ENCODE measurements at regions not wholly inside any gene's neighbourhood (a gene's known extent, or its start where the extent isn't known, plus 50 kb on each side); places are given as distances from the start of the nearest gene placed in this dataset.
A peak's percentile ranks its signal among the peaks of the same experiment; 100 is the strongest.

- DNase-seq = no peak
These were observed 66.9 kb upstream of the SFMBT2 start for GRCh38 chr10:7477538-7478334.

DNA sequence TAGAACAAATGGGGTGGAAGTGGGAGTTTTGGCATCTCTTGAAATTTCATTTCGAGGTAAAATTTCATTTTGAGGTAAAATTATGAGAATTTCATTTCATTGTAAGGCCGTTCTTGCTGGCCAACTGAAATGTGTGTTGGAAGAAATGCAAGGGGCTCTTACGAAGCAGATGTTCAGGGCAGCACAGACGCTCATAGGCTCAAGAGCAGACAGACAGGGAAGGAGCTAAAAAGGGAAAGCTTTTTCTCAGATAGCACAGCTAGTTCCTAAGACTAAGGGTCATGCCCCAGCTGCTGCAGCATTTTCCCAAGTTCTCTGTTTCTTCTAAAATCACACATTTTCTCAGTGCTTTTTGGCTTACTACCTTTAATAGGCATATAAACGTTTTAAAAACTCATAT is 65.1 kb upstream of the SFMBT2 start:
- peak; percentile 32 to 54 (median 46) for DNase-seq

DNA sequence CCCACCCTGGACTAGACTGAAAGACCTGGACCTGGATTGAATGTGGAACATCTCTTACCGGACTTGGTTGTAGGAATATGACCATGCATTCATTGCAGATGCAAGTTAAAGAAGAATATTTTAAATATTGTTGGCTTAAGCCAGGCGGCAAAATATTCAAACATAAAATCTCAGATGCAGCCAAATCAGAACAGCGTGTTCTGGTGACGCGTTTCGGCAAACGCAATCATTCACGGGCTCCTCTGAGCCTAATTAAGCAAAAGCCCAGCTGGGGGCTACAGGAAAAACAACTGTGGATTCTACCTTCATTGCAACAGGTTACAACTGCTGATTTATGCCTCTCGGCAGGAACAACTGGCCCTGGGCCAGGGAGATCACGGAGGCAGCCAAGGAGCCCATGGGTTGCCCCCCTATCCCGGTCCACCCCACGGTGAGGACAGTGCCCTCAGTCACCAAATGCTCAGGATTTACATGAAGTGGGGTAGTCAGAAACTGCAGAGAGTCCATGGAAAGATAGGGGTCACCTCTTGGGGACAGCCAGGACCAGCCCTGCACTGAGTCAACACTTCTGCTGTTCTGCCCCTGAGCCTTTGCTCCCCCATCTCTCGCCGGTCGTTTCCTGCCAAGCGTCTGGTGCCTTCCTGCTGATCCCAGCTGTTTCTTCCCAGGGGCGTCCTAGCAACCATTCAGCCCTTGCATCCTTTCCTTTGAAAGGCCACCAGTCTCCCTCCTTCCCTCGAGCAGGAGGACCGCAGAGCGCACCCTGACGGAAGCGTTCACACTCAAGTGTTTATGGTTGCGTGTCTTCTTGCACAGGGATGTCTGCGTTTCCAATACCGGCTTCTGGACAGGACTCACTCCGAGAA is 64.4 kb upstream of the SFMBT2 start:
- DNase-seq = no peak

GRCh38 chr10:7474388-7474787 is 63.6 kb upstream of the SFMBT2 start:
- no peak for DNase-seq

GRCh38 chr10:7473474-7473873 is 62.6 kb upstream of the SFMBT2 start:
- DNase-seq = no peak

DNA sequence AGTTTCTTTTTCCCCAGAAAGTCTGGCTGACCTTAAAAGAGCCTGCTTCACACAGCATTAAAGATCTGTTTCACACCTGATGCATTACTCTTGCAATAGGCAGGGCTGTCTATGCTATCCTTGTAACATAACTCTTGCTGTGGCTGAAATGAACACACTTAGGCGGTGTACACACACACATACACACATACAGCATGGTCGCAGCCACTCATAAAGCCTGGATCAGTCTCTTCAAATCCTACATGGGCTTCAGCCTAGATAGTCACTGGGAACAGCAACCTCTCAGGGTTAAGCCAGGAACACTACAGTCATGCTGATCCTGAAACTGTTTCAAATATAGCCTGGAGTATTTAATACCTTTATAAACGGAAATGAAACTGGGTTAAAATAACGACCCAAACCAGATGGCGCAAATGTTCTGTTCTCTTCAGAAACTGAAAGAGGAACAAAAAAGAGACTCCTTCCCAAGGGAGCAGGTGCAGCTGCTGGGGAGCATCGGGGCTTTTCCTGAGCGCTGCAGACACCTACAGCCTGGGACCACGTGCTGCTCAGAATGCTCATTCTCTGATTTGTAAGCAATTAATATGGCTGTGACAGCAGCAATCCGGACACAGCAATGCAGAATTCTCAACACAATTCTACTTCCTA is 61.0 kb upstream of the SFMBT2 start:
- DNase-seq = peak; percentile 71 to 86 (median 79)

DNA sequence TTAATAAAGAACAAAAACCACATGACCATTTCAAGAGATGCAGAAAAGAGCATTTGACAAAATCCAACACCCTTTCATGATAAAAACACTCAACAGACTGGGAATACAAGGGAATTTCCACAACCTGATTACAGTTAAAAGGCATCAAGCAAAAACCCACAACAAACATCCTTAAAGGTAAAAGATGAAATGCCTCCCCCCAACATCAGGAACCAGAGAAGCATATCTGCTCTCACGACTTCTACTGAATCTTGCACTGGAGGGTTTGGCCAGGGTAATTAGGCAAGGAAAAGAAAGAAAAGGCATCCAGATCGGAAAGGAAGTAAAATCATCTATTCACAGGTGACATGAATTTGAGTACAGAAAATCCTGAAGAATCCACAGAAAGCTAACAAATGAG is 59.5 kb upstream of the SFMBT2 start:
- DNase-seq = no peak

DNA sequence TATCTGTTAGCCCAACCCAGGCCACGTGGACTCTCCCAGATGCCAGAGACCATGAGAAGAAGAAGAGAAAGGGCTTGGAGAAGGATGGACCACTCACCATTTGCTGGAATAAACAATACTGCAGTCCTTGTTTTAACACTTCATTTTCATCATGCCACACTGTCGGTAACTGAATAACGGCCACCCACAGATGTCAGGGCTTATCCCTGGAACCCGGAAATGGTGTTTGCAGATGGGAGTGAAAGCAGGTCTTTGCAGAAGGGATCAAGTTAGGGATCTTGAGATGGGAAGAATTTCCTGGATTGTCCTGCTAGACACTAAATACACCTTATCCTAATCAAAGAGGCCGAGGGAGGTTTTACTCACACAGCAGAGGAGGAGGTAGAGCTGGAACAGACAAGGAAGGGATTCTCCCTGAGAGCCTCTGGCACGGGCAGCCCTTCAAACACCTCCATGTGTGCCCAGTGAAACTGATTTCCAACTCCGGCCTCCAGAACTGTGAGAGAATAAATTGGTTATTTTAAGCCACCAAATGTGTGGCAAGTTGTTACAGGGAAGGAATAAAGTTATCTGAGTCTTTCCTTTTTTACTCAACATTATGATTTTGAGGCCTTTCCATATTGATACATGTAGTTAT is 56.3 kb upstream of the SFMBT2 start:
- no peak for DNase-seq

DNA sequence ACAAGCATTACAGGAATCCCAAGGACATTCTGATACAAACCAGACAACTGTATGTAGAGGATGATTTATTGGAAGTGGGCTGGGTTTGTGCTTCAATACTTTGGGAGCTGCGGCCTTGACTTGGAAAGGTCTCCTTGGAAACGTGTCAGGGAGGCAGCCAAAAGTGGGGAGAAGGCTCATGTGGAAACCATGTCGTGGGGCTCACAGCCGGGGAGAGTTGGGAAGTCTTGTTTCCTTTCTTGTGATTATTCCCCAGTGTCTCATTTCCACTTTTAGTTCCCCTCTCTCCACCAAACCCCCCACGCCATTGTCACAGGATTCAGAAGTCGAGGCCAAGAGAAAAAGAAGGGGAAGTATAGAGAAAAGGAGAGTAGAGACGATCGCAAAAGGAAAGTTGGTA is 53.9 kb upstream of the SFMBT2 start:
- DNase-seq = peak; percentile 88 to 89 (median 89)
